K562 (cell line): ENCODE measurements at regions not wholly inside any gene's neighbourhood (a gene's known extent, or its start where the extent isn't known, plus 50 kb on each side); places are given as distances from the start of the nearest gene placed in this dataset.

ENCODE experiments used
- ATAC-seq: fragments of 200-7000 bp; cut with Tn5 transposase; 3 replicates; pipeline ENCODE4 v1.9.1; 2020; ENCODE audit warnings: moderate library complexity
- BruUV-seq: library from RNA; stranded (reverse); fragments of 400-500 nt; replicated peaks from 2 replicates; lab custom pipeline; 2021; lab: Mats Ljungman, UMichigan
- CTCF ChIA-PET: fragments of 300-600 bp; formaldehyde crosslinking; extraction: SDS; loops from one replicate; lab custom pipeline; 2021; ENCODE audit warnings: low intra/inter-chr PET ratio; lab: Yijun Ruan, JAX
- POLR2A ChIA-PET: fragments of 300-600, 350-650 bp; sonication (Branson Sonifier 250); formaldehyde crosslinking; extraction: SDS; loops from one replicate; lab custom pipeline; 2021; ENCODE audit warnings: antibody characterized with exemption, inconsistent platforms; lab: Yijun Ruan, JAX
- DNase-seq, 4 experiments: peaks; one replicate each; pipeline versions ENCODE4 v3.0.0 to v3.0.0-alpha.2; 2011 to 2018; ENCODE audit warnings: low spot score in 3 of 4, mixed read lengths in 3 of 4; ENCODE audit errors: extremely low read depth in 1 of 4
- FAIRE-seq: peaks from 2 replicates; lab custom pipeline; 2011; peaks lifted over from hg19 to GRCh38; lab: Jason Lieb, UNC
- H2AFZ ChIP-seq: 2 replicates; pipeline ENCODE4 v1.6.0; 2011; ENCODE audit warnings: low read depth, low read length, control low read depth, inconsistent platforms
- H3K27ac ChIP-seq: fragments of 200-600 bp; 3 replicates; pipeline ENCODE4 v1.8.0; 2011; ENCODE audit warnings: low read depth, mild to moderate bottlenecking, control low read depth, inconsistent platforms, low read length, moderate library complexity, mixed read lengths; ENCODE audit errors: extremely low read depth
- H3K27me3 ChIP-seq, 2 experiments: fragments of 300-600 bp in 1 of 2; 2 replicates in 1 of 2; 3 replicates in 1 of 2; pipeline versions ENCODE4 v1.6.0 to v1.8.0; 2011; ENCODE audit warnings: inconsistent platforms in 2 of 2, low read length in 2 of 2, mild to moderate bottlenecking in 1 of 2, mixed read lengths in 1 of 2, moderate library complexity in 1 of 2; ENCODE audit not compliant: control insufficient read depth in 2 of 2, insufficient read depth in 2 of 2
- H3K36me3 ChIP-seq: fragments of 300-600 bp; 3 replicates; pipeline ENCODE4 v1.8.0; 2011; ENCODE audit warnings: mild to moderate bottlenecking, low read length, inconsistent platforms; ENCODE audit not compliant: control insufficient read depth, insufficient read depth
- H3K4me1 ChIP-seq, 2 experiments: fragments of 200-600 bp in 1 of 2; replicated peaks in 1 of 2; 2 replicates in 1 of 2; 3 replicates in 1 of 2; pipeline versions ENCODE4 v1.5.1 to v1.8.0; 2011; ENCODE audit warnings: inconsistent platforms in 2 of 2, low read length in 2 of 2, mild to moderate bottlenecking in 1 of 2, mixed read lengths in 1 of 2, moderate library complexity in 1 of 2; ENCODE audit not compliant: control insufficient read depth in 2 of 2, insufficient read depth in 2 of 2
- H3K4me2 ChIP-seq: 2 replicates; pipeline ENCODE4 v1.6.1; 2011; ENCODE audit warnings: low read length, control low read depth, inconsistent platforms, mixed read lengths; ENCODE audit not compliant: insufficient read depth
- H3K4me3 ChIP-seq: fragments of 200-600 bp; sonication (generic), shearing (Covaris generic); 2 replicates; pipeline ENCODE4 v1.5.1; 2016; ENCODE audit warnings: control low read depth, inconsistent platforms
- H3K79me2 ChIP-seq: fragments of 200-600 bp; 3 replicates; pipeline ENCODE4 v1.8.0; 2011; ENCODE audit warnings: low read length, inconsistent platforms; ENCODE audit not compliant: control insufficient read depth, insufficient read depth
- H3K9ac ChIP-seq, 2 experiments: 2 replicates each; pipeline versions ENCODE4 v1.6.0 to v1.6.1; 2011; ENCODE audit warnings: low read depth in 2 of 2, low read length in 2 of 2, control low read depth in 1 of 2, inconsistent platforms in 1 of 2, mild to moderate bottlenecking in 1 of 2, mixed read lengths in 1 of 2; ENCODE audit not compliant: insufficient read depth in 1 of 2
- H3K9me1 ChIP-seq: one replicate; pipeline ENCODE4 v1.6.0; 2011; ENCODE audit warnings: inconsistent platforms, mild to moderate bottlenecking, low read length, moderate library complexity; ENCODE audit not compliant: control insufficient read depth, insufficient read depth
- H3K9me3 ChIP-seq: replicated peaks from 2 replicates; pipeline ENCODE4 v1.5.1; 2011; ENCODE audit warnings: low read depth, low read length, inconsistent platforms; ENCODE audit not compliant: control insufficient read depth, insufficient read depth
- H4K20me1 ChIP-seq: replicated peaks from 2 replicates; pipeline ENCODE4 v1.6.1; 2011; ENCODE audit warnings: low read length, inconsistent platforms, mixed read lengths; ENCODE audit not compliant: control insufficient read depth, insufficient read depth
- ELF1 ChIP-seq: fragments of 200-800 bp; sonication (Bioruptor generic); IDR thresholded peaks from 2 replicates; pipeline ENCODE4 v1.6.1; 2016; ENCODE audit warnings: missing genetic modification characterization, missing compliant biosample characterization
- IFI16 ChIP-seq: fragments of 250-450 bp; sonication (Bioruptor Pico); IDR thresholded peaks from 2 replicates; pipeline ENCODE4 v2.1.2; 2022; ENCODE audit warnings: mild to moderate bottlenecking, inconsistent platforms
- KLF6 ChIP-seq: fragments of 250-450 bp; sonication (Bioruptor Pico); IDR thresholded peaks from 2 replicates; pipeline ENCODE4 v1.4.0; 2020; ENCODE audit warnings: mild to moderate bottlenecking, moderate library complexity, borderline replicate concordance
- MCM3 ChIP-seq: fragments of 450-650 bp; IDR thresholded peaks from 2 replicates; pipeline ENCODE4 v1.6.1; 2016
- POLR2G ChIP-seq: fragments of 200-400 bp; formaldehyde crosslinking; IDR thresholded peaks from 2 replicates; pipeline ENCODE4 v1.6.1; 2017; ENCODE audit warnings: low read depth, mild to moderate bottlenecking, antibody characterized with exemption, low read length, moderate library complexity
- RBM15 ChIP-seq: fragments of 200-400 bp; formaldehyde crosslinking; IDR thresholded peaks from 2 replicates; pipeline ENCODE4 v1.6.1; 2018; ENCODE audit warnings: mild to moderate bottlenecking, low read length, moderate library complexity; ENCODE audit not compliant: insufficient read depth
- RUNX1 ChIP-seq: sonication (generic); IDR thresholded peaks from 2 replicates; pipeline ENCODE4 v1.6.1; 2016; ENCODE audit warnings: antibody characterized with exemption, low read depth
- SIN3A ChIP-seq, 2 experiments: fragments of 150-350 bp in 1 of 2; IDR thresholded peaks; 2 replicates each; pipeline ENCODE4 v1.6.1; 2011 to 2016; ENCODE audit warnings: borderline replicate concordance in 2 of 2, low read depth in 2 of 2, low read length in 2 of 2, mild to moderate bottlenecking in 2 of 2, moderate library complexity in 2 of 2; ENCODE audit not compliant: control insufficient read depth in 1 of 2
- SP2 ChIP-seq: IDR thresholded peaks from 2 replicates; pipeline ENCODE4 v1.6.1; 2011; ENCODE audit warnings: mild to moderate bottlenecking, low read depth, low read length, moderate library complexity; ENCODE audit not compliant: poor library complexity, severe bottlenecking; ENCODE audit errors: extremely low read depth
- YY1 ChIP-seq, 3 experiments: IDR thresholded peaks; 2 replicates each; pipeline ENCODE4 v1.6.1; 2011; ENCODE audit warnings: low read length in 2 of 3, mild to moderate bottlenecking in 2 of 3, moderate library complexity in 2 of 3, borderline replicate concordance in 1 of 3, control low read depth in 1 of 3, low read depth in 1 of 3; ENCODE audit not compliant: insufficient read depth in 3 of 3, insufficient replicate concordance in 2 of 3, control insufficient read depth in 1 of 3, insufficient read length in 1 of 3; ENCODE audit errors: extremely low read depth in 1 of 3
- ZKSCAN1 ChIP-seq: fragments of 150-350 bp; IDR thresholded peaks from 2 replicates; pipeline ENCODE4 v1.6.1; 2016; ENCODE audit warnings: low read depth, low read length
- ZNF124 ChIP-seq: sonication (generic); formaldehyde crosslinking; IDR thresholded peaks from 2 replicates; pipeline ENCODE4 v1.8.1; 2022; ENCODE audit warnings: missing genetic modification reagents
- ZNF143 ChIP-seq: sonication (generic); formaldehyde crosslinking; IDR thresholded peaks from 2 replicates; pipeline ENCODE4 v1.9.0; 2022; ENCODE audit warnings: mild to moderate bottlenecking, missing genetic modification reagents
- ZNF217 ChIP-seq: sonication (generic); formaldehyde crosslinking; IDR thresholded peaks from 2 replicates; pipeline ENCODE4 v1.8.0; 2022; ENCODE audit warnings: mild to moderate bottlenecking, missing genetic modification reagents
- ZNF253 ChIP-seq: fragments of 250-450 bp; sonication (Bioruptor Pico); conservative IDR thresholded peaks from 2 replicates; pipeline ENCODE4 v1.6.1; 2021; ENCODE audit warnings: mild to moderate bottlenecking
- ZNF695 ChIP-seq: fragments of 450-650 bp; formaldehyde crosslinking; IDR thresholded peaks from 2 replicates; pipeline ENCODE4 v1.4.0; 2020; ENCODE audit warnings: mild to moderate bottlenecking, moderate library complexity
- ZNF77 ChIP-seq: fragments of 250-450 bp; sonication (Bioruptor Pico); IDR thresholded peaks from 2 replicates; pipeline ENCODE4 v1.5.0; 2020
- WGBS: fragments of 100-300 bp; shearing (Covaris generic); methylation state at CpG from one replicate; pipeline ENCODE4 v1.1.6; 2016; ENCODE audit warnings: low coverage, mixed read lengths; ENCODE audit not compliant: insufficient coverage; ENCODE audit errors: missing lambda C conversion rate; 5-methylcytosine and 5-hydroxymethylcytosine counted together
- in situ Hi-C: fragments of 300-500 bp; cut with MboI; formaldehyde crosslinking; loops from 4 replicates; pipeline ENCODE4 v1.15.0; 2018; ENCODE audit warnings: inconsistent platforms, mixed read lengths
- intact Hi-C: fragments of 100-400 bp; cut with micrococcal nuclease; formaldehyde crosslinking; loops from 2 replicates; pipeline ENCODE4 v1.14.2; 2022
- TF ChIP-seq, protein P1 (sequence below): fragments of 450-650 bp; IDR thresholded peaks from 2 replicates; pipeline ENCODE4 v1.7.1; 2018; ENCODE audit warnings: mild to moderate bottlenecking, low read depth; ENCODE audit not compliant: partially characterized antibody

DNA sequence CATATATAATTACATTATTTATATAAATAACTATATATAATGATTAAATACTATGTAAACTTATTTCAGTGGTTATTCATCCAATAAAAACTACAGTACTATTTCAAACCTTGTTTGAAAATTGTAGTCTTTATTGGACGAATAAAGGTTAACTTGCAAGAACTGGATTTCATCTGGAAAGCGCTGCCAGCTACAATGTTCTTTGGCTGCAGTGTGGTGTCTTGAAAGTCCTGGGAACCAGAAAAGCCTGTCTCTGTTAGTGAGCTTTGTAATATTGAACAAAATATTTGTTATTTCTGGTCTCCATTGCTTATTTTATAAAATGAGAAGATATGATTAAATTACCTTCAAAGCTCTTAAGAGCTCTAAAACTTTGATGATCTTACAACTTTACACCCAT lies 763.6 kb downstream of the ADGRL2 start:
- H3K9me1 ChIP-seq, result no peaks in the 10 kb centered on the region
- no peak overlapping the region for H3K9ac ChIP-seq
- CTCF ChIA-PET, result no interaction called here
- no peak overlapping the region for H3K4me3 ChIP-seq
- no peak overlapping the region for H2AFZ ChIP-seq
- H3K4me2 ChIP-seq, result no peak overlapping the region
- in situ Hi-C loops (no loop called here), intact Hi-C loops (no loop called here)
- no peaks in the 10 kb centered on the region for H3K9me3 ChIP-seq
- BruUV-seq, result no TSS peak
- no peak overlapping the region for H3K27ac ChIP-seq
- no peak for ATAC-seq
- no peaks in the 10 kb centered on the region for H3K4me1 ChIP-seq
- H3K79me2 ChIP-seq, result no peaks in the 10 kb centered on the region
- no peaks in the 10 kb centered on the region for H3K27me3 ChIP-seq
- H3K36me3 ChIP-seq, result no peaks in the 10 kb centered on the region
- no peak for DNase-seq
- POLR2A ChIA-PET, result no interaction called here
- no peak for FAIRE-seq
- WGBS, result 5% methylated on average over 2 of the region's 2 CpGs
- H4K20me1 ChIP-seq, result no peaks in the 10 kb centered on the region
- TF ChIP-seq RBM15 (no peak), MCM3 (no peak), ELF1 (no peak), POLR2G (no peak), IFI16 (CRISPR knock-in tag) (no peak), SIN3A (IDR thresholded peaks at IDR 0.05; ENCODE audit: borderline replicate concordance in 2 of 2, control insufficient read depth in 1 of 2, low read depth in 2 of 2, low read length in 2 of 2) (no peak), ZKSCAN1 (no peak), RUNX1 (no peak), YY1 (IDR thresholded peaks at IDR 0.05; ENCODE audit: borderline replicate concordance in 1 of 3, control insufficient read depth in 1 of 3, extremely low read depth in 1 of 3, insufficient read depth in 3 of 3, insufficient read length in 1 of 3, insufficient replicate concordance in 2 of 3, low read depth in 1 of 3, low read length in 2 of 3) (no peak), ZNF695 (no peak), ZNF77 (CRISPR knock-in tag) (no peak), ZNF143 (CRISPR knock-in tag) (no peak), ZNF124 (CRISPR knock-in tag) (no peak), KLF6 (CRISPR knock-in tag) (no peak), ZNF217 (CRISPR knock-in tag) (no peak), SP2 (no peak), ZNF253 (CRISPR knock-in tag) (no peak)
- TF ChIP-seq, protein P1, sequence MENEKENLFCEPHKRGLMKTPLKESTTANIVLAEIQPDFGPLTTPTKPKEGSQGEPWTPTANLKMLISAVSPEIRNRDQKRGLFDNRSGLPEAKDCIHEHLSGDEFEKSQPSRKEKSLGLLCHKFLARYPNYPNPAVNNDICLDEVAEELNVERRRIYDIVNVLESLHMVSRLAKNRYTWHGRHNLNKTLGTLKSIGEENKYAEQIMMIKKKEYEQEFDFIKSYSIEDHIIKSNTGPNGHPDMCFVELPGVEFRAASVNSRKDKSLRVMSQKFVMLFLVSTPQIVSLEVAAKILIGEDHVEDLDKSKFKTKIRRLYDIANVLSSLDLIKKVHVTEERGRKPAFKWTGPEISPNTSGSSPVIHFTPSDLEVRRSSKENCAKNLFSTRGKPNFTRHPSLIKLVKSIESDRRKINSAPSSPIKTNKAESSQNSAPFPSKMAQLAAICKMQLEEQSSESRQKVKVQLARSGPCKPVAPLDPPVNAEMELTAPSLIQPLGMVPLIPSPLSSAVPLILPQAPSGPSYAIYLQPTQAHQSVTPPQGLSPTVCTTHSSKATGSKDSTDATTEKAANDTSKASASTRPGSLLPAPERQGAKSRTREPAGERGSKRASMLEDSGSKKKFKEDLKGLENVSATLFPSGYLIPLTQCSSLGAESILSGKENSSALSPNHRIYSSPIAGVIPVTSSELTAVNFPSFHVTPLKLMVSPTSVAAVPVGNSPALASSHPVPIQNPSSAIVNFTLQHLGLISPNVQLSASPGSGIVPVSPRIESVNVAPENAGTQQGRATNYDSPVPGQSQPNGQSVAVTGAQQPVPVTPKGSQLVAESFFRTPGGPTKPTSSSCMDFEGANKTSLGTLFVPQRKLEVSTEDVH, result no peak
- TF ChIP-seq, all 486 proteins: peak for 0
